C4-2B (cell line): ENCODE measurements at regions not wholly inside any gene's neighbourhood (a gene's known extent, or its start where the extent isn't known, plus 50 kb on each side); places are given as distances from the start of the nearest gene placed in this dataset.

Experiments used
- H3K27ac ChIP-seq: fragments of 450-650 bp; 2 replicates; pipeline ENCODE4 v1.5.1; 2017
- CTCF ChIP-seq: fragments of 450-650 bp; conservative IDR thresholded peaks from 2 replicates; pipeline ENCODE4 v1.5.1; 2017; ENCODE audit warnings: mild to moderate bottlenecking
- ZFX ChIP-seq: fragments of 450-650 bp; IDR thresholded peaks from 2 replicates; pipeline ENCODE4 v1.6.1; 2017

- H3K27ac ChIP-seq: no peak overlapping the region
- no peak for TF ChIP-seq ZFX
- no peak for TF ChIP-seq CTCF
Measured at GRCh38 chr4:176568238-176568637, 224.5 kb downstream of the VEGFC start.

GRCh38 chr4:176569301-176569700 is 223.4 kb downstream of the VEGFC start:
- H3K27ac ChIP-seq: no peak overlapping the region
- TF ChIP-seq CTCF (no peak), ZFX (no peak)

GRCh38 chr4:176571206-176571605 is 221.5 kb downstream of the VEGFC start:
- TF ChIP-seq ZFX (no peak), CTCF (no peak)
- H3K27ac ChIP-seq: no peak overlapping the region

GRCh38 chr4:176575141-176575730 is 217.5 kb downstream of the VEGFC start:
- H3K27ac ChIP-seq: no peak overlapping the region
- TF ChIP-seq ZFX: no peak
- no peak for TF ChIP-seq CTCF

- TF ChIP-seq ZFX (no peak), CTCF (no peak)
- no peak overlapping the region for H3K27ac ChIP-seq
Measured at GRCh38 chr4:176579226-176579625, 213.5 kb downstream of the VEGFC start.

- no peak for TF ChIP-seq ZFX
- no peak for TF ChIP-seq CTCF
- no peak overlapping the region for H3K27ac ChIP-seq
Measured at GRCh38 chr4:176583278-176583677, 209.4 kb downstream of the VEGFC start.

GRCh38 chr4:176584031-176584606 is 208.6 kb downstream of the VEGFC start:
- H3K27ac ChIP-seq: no peak overlapping the region
- TF ChIP-seq CTCF: no peak
- no peak for TF ChIP-seq ZFX
